HG03103 (cell line): ENCODE measurements at regions not wholly inside any gene's neighbourhood (a gene's known extent, or its start where the extent isn't known, plus 50 kb on each side); places are given as distances from the start of the nearest gene placed in this dataset.

Experiments used
- ATAC-seq: cut with Tn5 transposase; IDR thresholded peaks from one replicate; pipeline ENCODE4 v1.9.1; 2021; ENCODE audit warnings: low read depth; ENCODE audit not compliant: unreplicated experiment

GRCh38 chr2:128726911-128727310 is 408.2 kb upstream of the HS6ST1 start:
- ATAC-seq, result no peak

DNA sequence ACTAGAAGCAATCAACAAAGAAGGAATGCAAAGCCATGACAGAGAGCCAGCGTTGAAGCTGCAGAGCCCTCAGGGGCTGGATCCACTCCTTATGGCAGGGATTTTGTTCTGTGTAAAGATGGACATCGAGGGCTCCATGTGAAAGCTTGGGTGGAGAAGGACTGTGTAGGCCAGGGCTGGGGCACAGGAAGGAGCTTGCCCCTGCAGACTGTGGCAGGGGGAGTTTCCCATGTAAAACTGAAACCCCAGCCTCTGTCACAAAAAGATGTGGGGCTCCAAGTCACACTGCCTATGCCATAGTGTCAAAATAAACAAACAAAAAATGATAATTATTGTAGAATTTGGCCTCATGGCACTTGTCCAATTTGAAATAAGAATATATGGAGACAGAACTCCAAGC is 408.7 kb upstream of the HS6ST1 start:
- ATAC-seq, result peak; percentile 56

- no peak for ATAC-seq
Observed at GRCh38 chr2:128727914-128728313, 409.2 kb upstream of the HS6ST1 start.

DNA sequence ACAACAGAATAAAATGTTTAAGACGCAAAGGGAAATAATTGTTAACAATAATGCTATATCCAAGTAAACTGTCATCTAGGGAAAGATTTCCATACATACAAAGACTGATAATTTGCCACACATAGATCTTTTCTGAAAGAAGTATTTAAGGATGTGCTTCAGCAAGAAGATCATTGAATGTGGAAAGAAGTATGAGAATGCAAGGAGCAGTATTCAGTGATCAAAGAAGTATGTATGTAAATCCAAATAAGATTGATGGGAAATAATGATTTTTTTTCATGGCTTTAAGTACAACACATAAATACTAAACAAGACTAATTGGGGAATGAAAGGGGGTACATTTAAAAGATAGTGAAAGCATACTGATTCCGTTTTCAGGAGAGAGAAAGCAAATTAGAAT is 410.4 kb upstream of the HS6ST1 start:
- ATAC-seq, result no peak

DNA sequence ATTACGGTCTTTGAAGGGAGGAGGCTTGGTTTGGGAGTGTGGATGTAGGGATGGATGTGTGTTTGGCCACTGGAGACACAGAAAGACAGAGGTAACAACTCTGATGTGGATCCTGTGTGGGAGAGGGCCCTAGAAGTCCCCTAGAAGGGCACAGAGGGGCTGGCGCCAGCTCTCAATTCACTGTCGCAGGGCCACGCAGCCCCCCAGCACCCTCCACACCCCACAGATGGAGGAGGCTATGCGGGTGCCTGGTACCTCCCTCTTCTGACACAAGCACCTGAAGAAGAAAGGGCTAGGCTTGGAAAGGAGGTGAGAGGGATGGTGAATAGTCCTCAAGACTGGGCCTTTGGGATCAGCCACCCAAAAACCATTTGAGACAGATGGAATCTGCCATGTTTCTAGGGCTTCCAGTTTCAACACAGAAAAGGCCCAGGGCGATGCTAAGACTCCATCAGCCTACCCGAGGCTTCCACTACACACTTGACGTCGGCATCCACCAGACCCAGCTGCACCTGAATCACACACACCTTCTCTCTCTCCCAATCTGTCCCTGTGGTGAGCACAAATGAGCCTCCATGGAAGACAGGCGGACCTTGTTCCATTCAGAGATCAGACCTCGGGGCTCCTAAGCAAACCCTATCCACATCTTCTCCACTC is 413.5 kb upstream of the HS6ST1 start:
- ATAC-seq, result no peak

- ATAC-seq, result no peak
Observed at GRCh38 chr2:128732976-128733431, 414.3 kb upstream of the HS6ST1 start.

GRCh38 chr2:128733450-128733849 is 414.8 kb upstream of the HS6ST1 start:
- ATAC-seq, result no peak

GRCh38 chr2:128734521-128735295 is 416.0 kb upstream of the HS6ST1 start:
- ATAC-seq, result no peak

DNA sequence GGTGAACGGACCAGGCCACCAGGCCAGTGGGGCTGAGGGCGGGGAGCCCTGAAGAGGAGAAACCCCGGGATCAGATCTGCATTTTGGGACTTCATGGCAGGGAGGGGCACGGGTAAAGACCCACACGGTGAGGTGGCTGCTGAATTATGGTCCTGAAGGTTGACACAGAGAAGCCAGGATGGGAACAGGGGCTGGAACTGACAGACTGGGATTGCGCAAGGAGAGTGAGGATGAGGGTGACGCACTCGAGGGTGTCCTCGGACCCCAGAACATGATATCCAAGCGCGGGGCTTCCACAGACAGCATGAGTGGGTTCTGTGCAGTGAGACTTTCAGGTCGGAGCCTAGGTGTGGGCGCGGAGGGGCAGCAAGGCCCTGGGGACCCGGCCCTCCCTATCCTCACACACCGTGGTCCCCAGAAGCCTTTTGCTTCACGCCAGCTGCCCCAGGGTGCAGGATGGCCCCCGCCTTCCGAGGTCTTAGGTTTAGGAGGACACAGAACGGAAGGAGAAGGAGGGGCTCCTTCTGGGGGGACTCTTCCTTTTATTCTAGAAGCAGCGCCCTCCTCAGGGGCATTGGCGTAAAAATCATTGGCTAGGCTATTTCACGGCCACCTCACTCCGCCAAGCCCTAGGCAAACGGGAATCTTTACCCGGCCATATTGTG is 416.8 kb upstream of the HS6ST1 start:
- no peak for ATAC-seq

DNA sequence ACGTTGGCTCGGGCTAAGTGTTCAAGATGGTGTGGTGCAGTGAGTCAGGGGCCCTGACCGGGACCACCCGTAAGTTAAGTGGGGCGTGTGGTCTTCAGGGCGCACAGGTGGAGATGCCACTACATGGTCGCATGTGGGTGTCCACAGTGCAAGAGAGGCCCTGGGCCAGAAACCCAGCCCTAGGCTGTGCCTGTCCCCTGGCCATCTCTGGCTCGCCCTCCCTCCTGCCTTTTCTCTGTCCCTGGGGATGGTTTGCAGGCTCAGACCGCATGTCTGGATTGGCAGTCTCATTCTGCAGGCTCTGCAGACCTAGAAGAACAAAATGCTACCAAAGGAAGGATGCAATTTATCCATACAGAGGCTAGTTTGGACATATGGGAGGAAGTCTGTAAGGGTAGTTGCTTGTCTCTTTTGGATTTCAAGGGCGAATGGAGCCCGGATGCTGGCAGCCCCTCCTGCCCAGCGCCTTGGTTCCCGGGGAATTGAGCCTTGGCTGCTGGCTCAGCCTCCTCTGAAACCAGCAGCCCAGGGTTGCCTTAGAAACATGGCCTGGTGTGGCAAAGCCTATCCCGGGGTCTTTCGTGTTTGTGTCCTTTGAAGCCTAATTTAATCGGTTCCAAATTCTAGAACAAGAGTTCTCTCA is 417.5 kb upstream of the HS6ST1 start:
- ATAC-seq, result no peak

GRCh38 chr2:128736689-128737545 is 418.2 kb upstream of the HS6ST1 start:
- peak; percentile 42 for ATAC-seq

DNA sequence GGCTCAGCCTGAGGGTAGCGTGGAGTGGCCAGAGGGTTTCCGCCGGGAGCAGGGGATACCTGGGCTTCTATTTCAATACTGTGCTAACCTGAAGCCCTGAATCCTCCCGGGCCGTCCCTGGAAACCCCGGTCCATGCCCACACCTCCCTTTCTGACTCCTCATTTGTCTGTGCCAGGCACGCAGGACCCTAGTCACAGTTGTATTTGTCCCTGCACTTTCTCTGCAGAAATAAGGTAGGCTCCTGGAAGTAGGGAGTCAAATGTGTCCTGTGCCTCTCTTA is 418.8 kb upstream of the HS6ST1 start:
- no peak for ATAC-seq

DNA sequence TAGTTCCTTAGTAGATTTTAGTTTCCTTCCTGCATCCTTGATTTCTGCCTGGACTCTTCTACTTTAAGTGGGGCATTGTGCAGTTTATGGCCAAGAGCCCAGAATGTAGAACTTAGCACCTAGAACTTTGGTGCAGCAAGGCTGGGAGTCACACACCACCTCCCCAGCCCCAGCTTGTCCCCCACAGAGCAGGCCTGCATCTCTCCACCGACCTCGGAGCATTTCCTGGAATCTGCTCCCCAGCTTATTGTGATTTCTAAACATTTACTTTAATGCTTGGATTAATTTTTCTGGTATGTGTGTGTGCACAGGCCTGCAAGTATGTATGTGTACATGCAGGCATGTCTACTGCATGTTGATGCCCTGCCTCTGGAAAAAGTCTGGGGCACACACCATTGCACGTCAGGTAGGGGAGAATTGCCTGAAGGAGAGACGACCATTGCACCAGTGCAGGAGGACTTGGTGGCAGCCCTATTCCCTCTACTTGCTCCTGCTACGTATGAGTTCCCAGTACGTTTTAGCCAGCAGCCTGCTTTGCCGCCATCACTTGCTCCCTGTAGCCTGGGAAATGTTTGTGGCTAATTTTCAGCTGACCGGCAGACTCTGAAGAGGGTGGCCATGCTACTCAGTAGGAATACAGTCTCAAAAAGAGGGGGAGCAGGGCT is 419.9 kb upstream of the HS6ST1 start:
- ATAC-seq, result no peak

GRCh38 chr2:128742467-128742866 is 423.8 kb upstream of the HS6ST1 start:
- no peak for ATAC-seq

DNA sequence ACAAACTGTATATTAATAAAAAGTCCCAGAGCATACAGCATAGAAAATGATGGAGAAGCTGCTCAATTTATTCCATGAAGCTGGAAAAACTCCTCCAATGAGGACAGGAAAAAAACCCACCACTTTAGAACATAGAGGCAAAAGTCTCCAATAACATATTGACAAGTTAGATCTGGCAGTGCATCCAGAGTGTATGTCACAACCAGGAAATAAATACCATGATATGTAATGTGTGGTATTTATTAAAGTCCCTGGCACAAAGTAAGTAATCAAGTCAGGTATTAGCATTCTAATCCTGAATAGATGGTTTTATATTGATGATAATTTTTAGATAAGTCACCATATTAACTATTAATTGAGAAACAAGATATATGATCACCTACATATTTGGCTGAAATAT is 427.3 kb upstream of the HS6ST1 start:
- no peak for ATAC-seq

- ATAC-seq, result no peak
Observed at GRCh38 chr2:128746356-128746755, 427.7 kb upstream of the HS6ST1 start.

DNA sequence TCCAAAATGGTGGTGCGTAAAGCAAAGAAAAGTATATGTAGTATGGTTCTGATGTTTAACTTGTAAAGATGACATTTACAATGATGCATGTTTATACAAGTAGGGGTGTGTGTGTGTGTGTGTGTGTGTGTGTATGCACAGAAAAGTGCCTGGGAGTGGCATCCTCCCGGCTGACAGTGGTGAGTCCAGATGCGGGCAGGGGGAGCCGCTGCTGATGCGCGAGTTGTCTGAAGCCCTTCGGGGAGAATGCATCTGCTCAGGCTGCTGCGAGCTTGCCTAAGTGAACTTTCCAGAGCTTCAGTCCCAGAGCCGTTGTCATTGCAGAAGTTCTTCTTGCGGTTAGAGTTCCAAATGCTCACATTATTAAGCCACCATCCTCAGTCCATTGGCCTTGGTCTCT is 429.7 kb upstream of the HS6ST1 start:
- ATAC-seq, result no peak

DNA sequence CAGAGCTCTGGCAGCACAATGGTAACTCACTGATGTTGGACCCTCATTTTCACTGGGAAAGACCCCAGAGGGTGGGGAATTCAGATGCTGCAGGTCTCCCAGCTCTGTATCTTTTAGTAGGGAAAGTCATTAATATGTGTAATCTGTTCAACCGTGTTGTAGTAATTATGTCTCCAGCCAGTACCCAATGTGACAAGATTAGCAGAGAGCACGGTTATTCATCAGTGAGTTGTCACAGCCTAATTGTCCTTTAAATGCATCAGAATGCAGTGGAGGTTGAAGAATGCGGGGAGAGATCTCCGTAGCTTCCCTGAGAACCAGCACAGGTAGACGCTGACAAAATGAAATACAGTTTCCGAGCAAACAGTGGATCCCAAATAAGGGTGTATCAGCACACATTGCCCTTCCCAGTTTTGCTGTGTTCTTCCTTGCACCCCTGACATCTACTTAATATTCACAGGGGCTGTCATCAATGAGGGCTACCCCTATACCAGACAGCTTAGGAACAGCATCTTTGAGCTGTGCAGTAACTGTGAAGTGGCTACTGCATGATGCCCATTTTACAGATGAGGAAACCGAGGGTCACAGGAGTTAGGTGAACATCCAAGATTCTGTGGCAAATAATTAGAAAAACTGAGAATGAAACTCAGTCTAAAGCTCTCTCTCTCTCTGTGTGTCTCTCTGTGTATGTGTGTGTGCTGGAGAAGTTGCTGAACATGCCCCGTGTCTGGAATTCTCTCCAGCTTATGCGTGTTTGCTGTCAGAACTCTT is 430.4 kb upstream of the HS6ST1 start:
- no peak for ATAC-seq
